ENCODE measurements at regions not wholly inside any gene's neighbourhood (a gene's known extent, or its start where the extent isn't known, plus 50 kb on each side); places are given as distances from the start of the nearest gene placed in this dataset.
"Not testable (repeated sequence)": the region's sequence is repeated elsewhere in the genome, so short reads cannot be mapped to it uniquely, and the experiment has no call there.

DNA sequence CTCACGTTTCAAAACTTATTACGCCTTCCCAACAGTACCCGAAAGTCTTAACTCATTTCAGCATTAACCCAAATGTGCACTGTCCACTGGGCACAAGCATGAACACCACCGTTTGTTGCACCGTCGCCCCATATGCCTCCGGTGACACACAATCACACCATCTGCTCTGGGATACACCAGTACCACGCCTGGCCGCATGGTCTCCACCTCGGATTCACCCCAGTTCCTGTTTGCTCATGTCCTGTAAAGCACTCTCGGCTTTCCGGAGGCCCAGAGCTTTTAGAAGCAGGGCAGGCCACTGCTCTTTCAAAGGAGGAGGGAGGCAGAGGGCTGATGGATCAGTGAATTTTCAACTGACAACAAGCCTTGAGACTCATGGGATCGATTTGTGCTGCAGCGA lies 1570.0 kb upstream of the DEFB115 start:
- in situ Hi-C loops (cut with MboI; ENCODE audit: low pct_unique_long_range_greater_than_20kb in 2 of 9, low sequenced_read_pairs in 9 of 9, unreplicated experiment in 9 of 9) = no loop called here
- no peaks in the 10 kb centered on the region for H3K4me1 ChIP-seq (replicated peaks in 1 of 2)
- no peak for ATAC-seq (replicated peaks in 6 of 8)
- no peak overlapping the region for H3K4me3 ChIP-seq
- WGBS, 10 experiments = 0 to 83% (median 61%) methylated on average over 2 to 6 of the region's 14 CpGs; no CpG with 5 or more reads in 3 of the 10 experiments
- H3K27ac ChIP-seq = no peak overlapping the region

DNA sequence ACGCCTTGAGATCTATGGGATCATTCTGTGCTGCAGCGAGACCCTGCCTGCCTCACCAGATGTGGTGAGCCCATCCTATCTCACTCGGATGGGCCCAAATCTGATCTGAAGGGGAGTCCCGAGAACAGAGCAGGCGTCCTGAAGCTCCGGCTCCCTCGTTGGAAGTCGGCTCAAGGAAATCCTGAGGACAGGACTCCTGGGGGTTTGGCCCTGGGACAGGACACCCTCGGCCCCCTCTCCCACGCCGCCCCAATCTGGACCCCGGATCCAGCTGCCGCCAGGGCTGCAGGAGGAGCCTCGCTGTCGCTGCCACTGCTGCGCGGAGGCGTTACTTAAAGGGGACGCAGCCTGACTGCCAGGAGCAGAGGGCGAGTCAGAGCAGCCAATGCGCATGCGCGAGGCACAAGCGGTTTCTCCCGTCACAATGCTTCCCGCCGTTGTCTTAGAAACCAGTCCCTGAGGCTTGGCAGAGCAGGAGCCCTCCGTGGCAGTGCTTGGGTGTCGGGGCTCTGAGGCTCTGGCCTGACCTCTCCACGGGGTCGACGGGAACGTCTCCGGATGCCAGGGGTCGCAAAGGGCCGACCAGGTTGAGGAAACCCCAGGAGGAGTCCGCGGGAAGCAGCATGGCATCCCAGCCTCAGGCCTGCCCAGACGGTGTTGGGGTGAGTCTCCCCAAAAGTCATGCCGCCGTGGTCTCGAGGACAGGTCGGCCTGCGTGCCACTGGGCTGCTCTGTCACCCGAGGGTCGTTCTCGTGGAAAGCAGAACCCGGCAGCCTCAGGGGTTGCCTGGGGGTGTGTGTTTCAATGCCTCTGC lies 1567.8 kb upstream of the DEFB115 start:
- Histone ChIP-seq H3K27ac (peak overlapping the region in 1 of 2 donors; percentile 11), H3K4me1 (replicated peaks in 1 of 2) (no peaks in the 10 kb centered on the region), H3K4me3 (peak overlapping the region in 2 of 5 donors; percentile 23 to 32)
- WGBS, 10 experiments = 30 to 77% (median 47%) methylated on average over 2 to 19 of the region's 48 CpGs; no CpG with 5 or more reads in 6 of the 10 experiments
- in situ Hi-C loops (cut with MboI; ENCODE audit: low pct_unique_long_range_greater_than_20kb in 2 of 9, low sequenced_read_pairs in 9 of 9, unreplicated experiment in 9 of 9) = no loop called here
- ATAC-seq (replicated peaks in 6 of 8) = peak in 5 of 8 experiments; percentile 35 to 100 (median 98)

- in situ Hi-C loops (cut with MboI; ENCODE audit: low pct_unique_long_range_greater_than_20kb in 2 of 9, low sequenced_read_pairs in 9 of 9, unreplicated experiment in 9 of 9) = no loop called here
- no peak for ATAC-seq (replicated peaks in 6 of 8)
- Histone ChIP-seq H3K4me1 (replicated peaks in 1 of 2) (no peaks in the 10 kb centered on the region), H3K27ac (no peak overlapping the region), H3K4me3 (no peak overlapping the region)
- WGBS, 10 experiments = 23 to 89% (median 73%) methylated on average over 1 to 7 of the region's 19 CpGs; no CpG with 5 or more reads in 4 of the 10 experiments
These were observed 1567.2 kb upstream of the DEFB115 start for GRCh38 chr20:29690274-29690673.

GRCh38 chr20:29740601-29740950 lies 1516.9 kb upstream of the DEFB115 start:
- H3K27ac ChIP-seq = no peak overlapping the region
- in situ Hi-C loops (cut with MboI; ENCODE audit: low pct_unique_long_range_greater_than_20kb in 2 of 9, low sequenced_read_pairs in 9 of 9, unreplicated experiment in 9 of 9) = no loop called here
- ATAC-seq (replicated peaks in 6 of 8) = peak in 3 of 8 experiments; percentile 26 to 40 (median 40)
- peak overlapping the region in 1 of 5 donors; percentile 11 for H3K4me3 ChIP-seq
- H3K4me1 ChIP-seq (replicated peaks in 1 of 2) = no peaks in the 10 kb centered on the region
- WGBS, 10 experiments = 20 to 100% (median 58%) methylated on average over 1 to 5 of the region's 35 CpGs; no CpG with 5 or more reads in 6 of the 10 experiments

- no peak overlapping the region for H3K27ac ChIP-seq
- ATAC-seq (replicated peaks in 6 of 8) = peak in 1 of 8 experiments; percentile 8
- no peaks in the 10 kb centered on the region for H3K4me1 ChIP-seq (replicated peaks in 1 of 2)
- WGBS, 10 experiments = 59 to 94% (median 70%) methylated on average over 2 to 13 of the region's 51 CpGs; no CpG with 5 or more reads in 7 of the 10 experiments
- peak overlapping the region in 1 of 5 donors; percentile 11 for H3K4me3 ChIP-seq
- in situ Hi-C loops (cut with MboI; ENCODE audit: low pct_unique_long_range_greater_than_20kb in 2 of 9, low sequenced_read_pairs in 9 of 9, unreplicated experiment in 9 of 9) = no loop called here
These were observed 1516.4 kb upstream of the DEFB115 start for GRCh38 chr20:29740951-29741593.

- no peak overlapping the region for H3K27ac ChIP-seq
- H3K4me1 ChIP-seq (replicated peaks in 1 of 2) = no peaks in the 10 kb centered on the region
- no peak for ATAC-seq (replicated peaks in 6 of 8)
- in situ Hi-C loops (cut with MboI; ENCODE audit: low pct_unique_long_range_greater_than_20kb in 2 of 9, low sequenced_read_pairs in 9 of 9, unreplicated experiment in 9 of 9) = no loop called here
- 47 to 80% (median 79%) methylated on average over 1 to 9 of the region's 13 CpGs; no CpG with 5 or more reads in 7 of the 10 experiments for WGBS, 10 experiments
- H3K4me3 ChIP-seq = no peak overlapping the region
These were observed 1515.9 kb upstream of the DEFB115 start for GRCh38 chr20:29741594-29741893.

DNA sequence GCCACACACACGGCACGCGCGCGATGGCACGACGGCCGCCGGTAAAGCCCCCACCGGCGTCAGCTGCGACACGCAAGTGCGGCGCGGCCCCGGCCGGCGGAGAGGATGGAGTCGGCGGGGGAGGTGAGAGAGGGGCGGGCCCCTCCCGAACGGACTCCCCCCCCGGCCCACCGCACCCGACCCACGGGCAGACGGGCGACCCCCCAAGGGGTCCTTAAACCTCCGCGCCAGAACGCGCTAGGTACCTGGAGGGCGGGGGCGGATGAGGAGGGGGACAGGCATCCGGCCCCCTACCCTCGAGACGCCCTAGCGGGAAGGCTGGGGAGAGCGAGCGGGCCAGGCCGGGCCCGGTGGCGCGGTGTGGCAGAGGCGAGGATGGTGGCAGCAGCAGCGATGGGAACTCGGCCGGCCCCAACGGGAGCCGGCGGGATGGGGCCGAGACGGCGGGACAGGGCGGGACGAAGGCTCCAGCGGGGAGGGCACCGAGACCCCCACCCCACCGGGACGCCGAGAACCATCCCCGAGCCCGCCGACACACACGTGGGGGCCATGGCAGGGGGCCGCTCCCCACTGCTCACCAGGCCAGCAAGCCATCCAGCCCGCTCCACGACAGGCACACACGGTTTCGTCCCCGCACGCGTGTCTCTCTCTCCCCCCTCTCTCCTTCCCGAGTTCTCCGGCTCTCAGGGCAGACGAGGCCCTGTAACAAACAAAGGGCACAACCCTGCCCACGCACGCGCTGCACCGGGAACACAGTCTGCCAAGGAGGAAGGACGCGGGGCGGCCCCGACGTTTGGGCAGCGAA lies 1515.4 kb upstream of the DEFB115 start:
- no peak for ATAC-seq (replicated peaks in 6 of 8)
- Histone ChIP-seq H3K27ac (no peak overlapping the region), H3K4me3 (peak overlapping the region in 1 of 5 donors; percentile 20), H3K4me1 (replicated peaks in 1 of 2) (no peaks in the 10 kb centered on the region)
- in situ Hi-C loops (cut with MboI; ENCODE audit: low pct_unique_long_range_greater_than_20kb in 2 of 9, low sequenced_read_pairs in 9 of 9, unreplicated experiment in 9 of 9) = no loop called here
- WGBS, 10 experiments = no CpG with 5 or more reads among the region's 88 CpGs

- H3K27ac ChIP-seq = no peak overlapping the region
- ATAC-seq (replicated peaks in 6 of 8) = no peak
- WGBS, 10 experiments = 99% methylated on average over 22 of the region's 41 CpGs; no CpG with 5 or more reads in 9 of the 10 experiments
- in situ Hi-C loops (cut with MboI; ENCODE audit: low pct_unique_long_range_greater_than_20kb in 2 of 9, low sequenced_read_pairs in 9 of 9, unreplicated experiment in 9 of 9) = no loop called here
- H3K4me3 ChIP-seq = peak overlapping the region in 2 of 5 donors; percentile 17 to 20
- H3K4me1 ChIP-seq (replicated peaks in 1 of 2) = no peaks in the 10 kb centered on the region
These were observed 1514.8 kb upstream of the DEFB115 start for GRCh38 chr20:29742699-29743100.

DNA sequence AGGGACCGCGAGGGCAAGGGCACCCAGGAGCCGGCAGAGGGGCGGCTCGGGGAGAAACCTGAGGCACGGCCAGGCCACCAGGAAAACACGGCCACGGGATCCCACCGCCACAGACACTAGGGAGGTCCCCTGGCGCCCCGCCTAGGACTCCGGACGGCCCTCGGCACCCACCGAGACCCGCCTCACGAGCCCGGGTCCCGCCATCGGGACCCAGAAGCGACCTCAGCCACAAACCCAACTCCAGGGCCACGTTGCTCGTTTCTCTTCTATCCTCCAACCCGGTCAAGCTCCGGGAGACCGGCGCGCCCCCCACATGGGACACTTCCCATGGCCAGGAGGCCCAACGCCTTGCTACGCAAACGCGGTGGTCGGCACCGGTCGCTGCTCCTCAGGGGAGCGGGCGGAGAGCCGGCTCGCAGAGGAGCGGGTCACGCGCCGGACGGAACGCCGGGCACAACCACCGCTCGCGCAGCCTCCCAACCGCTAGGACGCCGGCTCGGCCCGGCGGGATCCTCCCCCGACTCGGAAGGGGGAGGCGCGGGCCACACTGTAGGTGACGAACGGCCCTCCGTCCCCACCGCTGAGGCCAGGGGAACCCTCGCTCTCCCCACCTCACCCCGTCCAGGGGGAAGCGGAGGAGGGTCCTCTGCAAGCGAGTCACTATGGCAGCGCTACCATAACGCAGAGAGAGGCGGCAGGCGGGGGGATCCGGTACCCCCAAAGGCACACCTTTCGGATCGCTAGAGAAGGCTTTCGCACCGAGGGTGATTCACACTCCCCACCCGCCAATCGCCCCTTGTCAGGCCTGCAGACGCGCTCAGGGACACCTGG lies 1514.1 kb upstream of the DEFB115 start:
- H3K27ac ChIP-seq = no peak overlapping the region
- H3K4me3 ChIP-seq = peak overlapping the region in 3 of 5 donors; percentile 17 to 21 (median 20)
- 27 to 82% (median 81%) methylated on average over 3 to 5 of the region's 80 CpGs; no CpG with 5 or more reads in 7 of the 10 experiments for WGBS, 10 experiments
- H3K4me1 ChIP-seq (replicated peaks in 1 of 2) = no peaks in the 10 kb centered on the region
- peak in 3 of 8 experiments; percentile 42 to 49 (median 48) for ATAC-seq (replicated peaks in 6 of 8)
- in situ Hi-C loops (cut with MboI; ENCODE audit: low pct_unique_long_range_greater_than_20kb in 2 of 9, low sequenced_read_pairs in 9 of 9, unreplicated experiment in 9 of 9) = no loop called here

DNA sequence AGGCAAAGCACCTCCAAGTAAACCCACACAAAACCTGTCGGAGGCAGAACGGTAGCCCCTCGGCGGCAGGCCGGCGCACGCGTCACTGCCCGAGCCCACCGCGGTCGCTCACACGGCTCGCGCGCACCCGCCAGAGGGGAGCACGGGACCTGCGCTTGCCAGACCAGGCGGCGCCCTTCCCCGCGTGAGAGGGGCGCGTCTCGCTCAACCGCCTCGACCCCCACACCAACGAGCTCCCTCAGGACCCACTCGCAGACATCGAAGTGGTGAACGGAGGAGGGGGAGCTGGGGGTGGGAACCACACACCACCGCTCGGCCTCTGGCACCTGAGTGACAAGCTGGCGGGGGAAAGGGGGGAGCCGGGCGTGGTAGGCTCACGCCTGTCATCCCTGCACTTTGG lies 1513.4 kb upstream of the DEFB115 start:
- no peak overlapping the region for H3K4me3 ChIP-seq
- no peak for ATAC-seq (replicated peaks in 6 of 8)
- WGBS, 10 experiments = 91% methylated on average over 11 of the region's 38 CpGs; no CpG with 5 or more reads in 9 of the 10 experiments
- H3K27ac ChIP-seq = no peak overlapping the region
- in situ Hi-C loops (cut with MboI; ENCODE audit: low pct_unique_long_range_greater_than_20kb in 2 of 9, low sequenced_read_pairs in 9 of 9, unreplicated experiment in 9 of 9) = no loop called here
- no peaks in the 10 kb centered on the region for H3K4me1 ChIP-seq (replicated peaks in 1 of 2)

DNA sequence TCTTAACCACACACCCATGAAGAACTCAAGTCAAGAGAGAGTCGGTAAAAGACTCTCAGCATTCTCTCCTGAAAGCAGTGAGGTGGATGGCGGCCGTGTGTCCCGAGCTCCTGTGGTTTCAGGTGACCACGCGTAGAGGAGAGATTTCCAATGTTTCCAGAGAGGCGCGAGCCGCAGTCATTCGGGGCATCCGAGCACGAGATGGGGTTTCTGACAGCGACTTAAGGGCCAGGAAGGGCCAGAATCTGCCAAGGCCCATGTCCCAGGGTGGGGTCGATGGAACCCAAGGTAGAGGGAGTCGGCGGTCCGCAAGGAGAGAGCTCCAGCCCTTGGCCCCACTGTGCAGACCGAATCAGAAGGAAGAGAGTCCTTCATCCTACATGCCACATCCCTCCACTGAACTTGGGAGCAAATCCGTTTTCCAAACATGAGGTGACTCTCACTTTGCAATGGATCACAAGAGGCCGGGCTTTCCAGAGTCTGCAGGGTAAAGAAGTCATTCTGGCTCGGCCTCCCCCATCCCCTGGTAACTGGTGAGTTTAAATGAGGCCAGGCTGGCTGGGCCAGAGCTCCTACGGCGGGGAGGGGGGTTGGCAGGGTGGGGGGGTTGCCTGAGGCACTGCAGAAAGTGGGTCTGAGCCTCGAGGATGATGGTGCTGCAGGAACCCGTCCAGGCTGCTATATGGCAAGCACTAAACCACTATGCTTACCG lies 1511.8 kb upstream of the DEFB115 start:
- ATAC-seq (replicated peaks in 6 of 8); in situ Hi-C loops (cut with MboI; ENCODE audit: low pct_unique_long_range_greater_than_20kb in 2 of 9, low sequenced_read_pairs in 9 of 9, unreplicated experiment in 9 of 9); H3K27ac ChIP-seq; H3K4me1 ChIP-seq (replicated peaks in 1 of 2); H3K4me3 ChIP-seq: not testable (repeated sequence)
- 26 to 88% (median 60%) methylated on average over 2 to 8 of the region's 26 CpGs; no CpG with 5 or more reads in 6 of the 10 experiments for WGBS, 10 experiments
